ENCODE measurements at regions not wholly inside any gene's neighbourhood (a gene's known extent, or its start where the extent isn't known, plus 50 kb on each side); places are given as distances from the start of the nearest gene placed in this dataset.

DNA sequence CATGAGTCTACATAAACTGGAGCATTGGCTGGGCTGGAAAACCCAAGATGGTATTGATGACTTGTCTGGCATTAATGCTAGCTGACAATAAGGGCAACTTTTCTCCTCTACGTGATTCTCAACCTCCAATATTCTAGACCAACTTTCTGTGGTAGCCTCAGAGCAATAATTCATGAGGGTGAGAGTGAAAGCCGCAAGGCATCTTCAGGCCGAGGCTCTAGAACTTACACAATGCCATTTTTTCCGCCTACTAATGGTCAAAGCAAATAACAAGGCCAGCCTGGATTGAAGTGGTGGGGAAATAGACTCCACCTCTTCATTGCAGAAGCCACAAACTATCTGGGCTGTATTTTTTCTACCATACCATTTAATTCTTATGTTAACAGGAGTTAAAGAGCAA, 267.4 kb downstream of the GABRG2 start:
- Histone ChIP-seq H3K27ac (ENCODE audit: insufficient read depth, low read depth, low read length) (no peak overlapping the region), H3K4me1 (ENCODE audit: control insufficient read depth, extremely low read depth, insufficient read depth, low read length) (no peaks in the 10 kb centered on the region), H3K79me2 (ENCODE audit: control insufficient read depth, insufficient read depth, low read length) (no peaks in the 10 kb centered on the region), H4K20me1 (replicated peaks; ENCODE audit: control insufficient read depth, extremely low read depth, insufficient read depth, low read length) (no peaks in the 10 kb centered on the region), H3K4me2 (ENCODE audit: insufficient read depth, low read length) (no peak overlapping the region), H2AFZ (ENCODE audit: low read depth, low read length) (no peak overlapping the region), H3K4me3 (replicated peaks in 1 of 3; ENCODE audit: insufficient read depth in 1 of 3, low read depth in 1 of 3, low read length in 3 of 3) (no peak overlapping the region), H3K9me3 (replicated peaks; ENCODE audit: control insufficient read depth, insufficient read depth, low read length) (peaks cover 2% of the 10 kb centered on the region), H3K9ac (replicated peaks; ENCODE audit: extremely low read depth, insufficient read depth, low read length) (no peak overlapping the region), H3K27me3 (ENCODE audit: control insufficient read depth in 2 of 2, insufficient read depth in 2 of 2, low read length in 2 of 2) (no peaks in the 10 kb centered on the region), H3K9me1 (replicated peaks; ENCODE audit: control insufficient read depth, extremely low read depth, insufficient read depth, low read length) (no peaks in the 10 kb centered on the region), H3K36me3 (ENCODE audit: control insufficient read depth in 2 of 2, extremely low read depth in 1 of 2, insufficient read depth in 2 of 2, low read length in 2 of 2) (no peaks in the 10 kb centered on the region)
- no peak for DNase-seq (ENCODE audit: low read depth, low spot score)
- ChIA-PET POLR2A (no interaction called here), CTCF (no interaction called here)
- TF ChIP-seq EZH2 (IDR thresholded peaks at IDR 0.05; ENCODE audit: borderline replicate concordance, low read depth, low read length, severe bottlenecking) (no peak), MYC (IDR thresholded peaks at IDR 0.05; ENCODE audit: low read depth, low read length) (no peak), POLR2AphosphoS5 (IDR thresholded peaks at IDR 0.05; ENCODE audit: insufficient read depth, low read depth, low read length) (no peak), GATA2 (IDR thresholded peaks at IDR 0.05; ENCODE audit: insufficient read depth, insufficient read length, low read depth, low read length) (no peak), MAX (IDR thresholded peaks at IDR 0.05; ENCODE audit: insufficient read depth, insufficient read length) (no peak), FOS (IDR thresholded peaks at IDR 0.05; ENCODE audit: borderline replicate concordance, insufficient read depth, low read length) (no peak), POLR2A (IDR thresholded peaks at IDR 0.05; ENCODE audit: low read depth, low read length) (no peak), JUN (IDR thresholded peaks at IDR 0.05; ENCODE audit: borderline replicate concordance, insufficient read depth, insufficient read length, low read depth) (no peak)
- TF ChIP-seq, protein P1, sequence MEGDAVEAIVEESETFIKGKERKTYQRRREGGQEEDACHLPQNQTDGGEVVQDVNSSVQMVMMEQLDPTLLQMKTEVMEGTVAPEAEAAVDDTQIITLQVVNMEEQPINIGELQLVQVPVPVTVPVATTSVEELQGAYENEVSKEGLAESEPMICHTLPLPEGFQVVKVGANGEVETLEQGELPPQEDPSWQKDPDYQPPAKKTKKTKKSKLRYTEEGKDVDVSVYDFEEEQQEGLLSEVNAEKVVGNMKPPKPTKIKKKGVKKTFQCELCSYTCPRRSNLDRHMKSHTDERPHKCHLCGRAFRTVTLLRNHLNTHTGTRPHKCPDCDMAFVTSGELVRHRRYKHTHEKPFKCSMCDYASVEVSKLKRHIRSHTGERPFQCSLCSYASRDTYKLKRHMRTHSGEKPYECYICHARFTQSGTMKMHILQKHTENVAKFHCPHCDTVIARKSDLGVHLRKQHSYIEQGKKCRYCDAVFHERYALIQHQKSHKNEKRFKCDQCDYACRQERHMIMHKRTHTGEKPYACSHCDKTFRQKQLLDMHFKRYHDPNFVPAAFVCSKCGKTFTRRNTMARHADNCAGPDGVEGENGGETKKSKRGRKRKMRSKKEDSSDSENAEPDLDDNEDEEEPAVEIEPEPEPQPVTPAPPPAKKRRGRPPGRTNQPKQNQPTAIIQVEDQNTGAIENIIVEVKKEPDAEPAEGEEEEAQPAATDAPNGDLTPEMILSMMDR (IDR thresholded peaks at IDR 0.05; ENCODE audit: extremely low read depth in 1 of 2, insufficient read depth in 1 of 2, low read depth in 1 of 2, low read length in 2 of 2), result no peak
- dilution Hi-C loops (cut with MboI; ENCODE audit: extremely low pct_ligation_motif_present, low sequenced_read_pairs), result no loop called here
- intact Hi-C loops (cut with micrococcal nuclease), result no loop called here
- BruUV-seq (replicated peaks), result no TSS peak
- no peak for FAIRE-seq

Measured in endothelial cell of umbilical vein (primary cell).